GM18505 (cell line): ENCODE measurements at regions not wholly inside any gene's neighbourhood (a gene's known extent, or its start where the extent isn't known, plus 50 kb on each side); places are given as distances from the start of the nearest gene placed in this dataset.
"Not testable (repeated sequence)": the region's sequence is repeated elsewhere in the genome, so short reads cannot be mapped to it uniquely, and the experiment has no call there.

ENCODE experiments used
- ATAC-seq: cut with Tn5 transposase; IDR thresholded peaks from one replicate; pipeline ENCODE4 v1.9.1; 2021; ENCODE audit not compliant: unreplicated experiment
- POLR2A ChIP-seq: IDR thresholded peaks from 4 replicates; pipeline ENCODE4 v1.6.1; 2011; ENCODE audit warnings: borderline replicate concordance; ENCODE audit not compliant: insufficient read depth, insufficient read length; ENCODE audit errors: extremely low read depth

GRCh38 chr5:104612005-104612404 is 1049.4 kb upstream of the NUDT12 start:
- TF ChIP-seq POLR2A = no peak
- ATAC-seq = no peak

GRCh38 chr5:104611135-104611767 is 1048.7 kb upstream of the NUDT12 start:
- ATAC-seq = no peak
- no peak for TF ChIP-seq POLR2A

- no peak for TF ChIP-seq POLR2A
- no peak for ATAC-seq
Measured at GRCh38 chr5:104606258-104606829, 1043.8 kb upstream of the NUDT12 start.

DNA sequence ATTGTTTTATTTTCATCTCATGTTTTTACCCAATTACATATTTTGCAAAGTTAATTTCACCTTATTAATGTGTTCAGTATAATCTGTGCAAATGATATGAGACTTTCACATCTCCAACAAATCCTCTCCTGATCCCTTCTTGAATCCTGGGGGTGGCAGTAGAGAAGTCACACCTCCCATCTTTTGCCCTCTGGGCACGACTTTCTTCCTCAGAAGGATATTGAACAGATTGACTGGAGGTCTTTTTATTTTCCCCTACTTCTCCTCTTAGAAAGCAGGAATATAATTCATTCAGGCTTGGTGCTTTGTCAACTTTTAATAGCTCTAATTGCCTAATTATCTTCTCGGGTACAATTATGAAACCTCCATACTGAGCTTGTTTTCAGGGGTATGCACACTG is 1037.1 kb upstream of the NUDT12 start:
- no peak for ATAC-seq
- no peak for TF ChIP-seq POLR2A

- ATAC-seq = no peak
- TF ChIP-seq POLR2A = no peak
Measured at GRCh38 chr5:104598285-104598684, 1035.7 kb upstream of the NUDT12 start.

DNA sequence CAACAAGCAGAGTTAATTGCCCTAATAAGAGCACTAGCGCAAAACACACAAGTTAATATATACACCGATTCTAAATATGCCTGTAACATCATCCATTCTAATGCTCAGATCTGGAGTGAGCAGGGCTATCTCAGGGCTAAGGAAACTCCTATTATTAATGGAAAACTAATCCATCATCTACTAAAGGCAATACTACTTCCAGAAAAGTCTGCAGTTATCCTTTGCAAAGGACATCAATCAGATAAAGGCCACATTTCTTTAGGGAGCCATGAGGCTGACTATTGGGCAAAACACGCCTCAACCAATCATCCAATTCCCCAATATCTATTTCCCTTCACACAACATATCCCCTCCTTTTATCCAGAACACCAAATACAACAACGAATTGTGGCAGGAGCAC is 1032.3 kb upstream of the NUDT12 start:
- ATAC-seq = no peak
- TF ChIP-seq POLR2A = no peak

DNA sequence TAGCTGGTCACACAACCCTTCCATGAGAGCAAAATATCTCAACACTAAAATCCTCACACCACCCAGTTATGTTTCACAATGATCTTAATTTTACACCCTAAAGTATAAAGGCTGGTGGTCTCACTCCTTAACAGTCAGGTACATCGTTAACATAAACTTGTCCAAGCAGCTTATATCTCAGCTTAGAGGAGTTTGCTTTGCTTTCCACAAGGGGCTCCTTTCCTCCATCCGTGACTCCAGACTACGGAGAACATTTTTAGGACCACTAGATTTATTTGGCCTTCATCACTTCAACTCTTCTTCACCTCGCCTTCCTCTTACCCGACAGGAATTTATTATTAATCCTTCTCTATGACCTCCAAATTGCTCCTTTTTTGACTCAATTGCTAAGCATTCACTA is 1014.1 kb upstream of the NUDT12 start:
- no peak for ATAC-seq
- no peak for TF ChIP-seq POLR2A

- ATAC-seq = no peak
- no peak for TF ChIP-seq POLR2A
Measured at GRCh38 chr5:104573949-104574709, 1011.5 kb upstream of the NUDT12 start.

- no peak for TF ChIP-seq POLR2A
- no peak for ATAC-seq
Measured at GRCh38 chr5:104569621-104570020, 1007.0 kb upstream of the NUDT12 start.

- ATAC-seq = no peak
- no peak for TF ChIP-seq POLR2A
Measured at GRCh38 chr5:104564530-104564929, 1001.9 kb upstream of the NUDT12 start.

- no peak for TF ChIP-seq POLR2A
- ATAC-seq = no peak
Measured at GRCh38 chr5:104556957-104557356, 994.4 kb upstream of the NUDT12 start.

DNA sequence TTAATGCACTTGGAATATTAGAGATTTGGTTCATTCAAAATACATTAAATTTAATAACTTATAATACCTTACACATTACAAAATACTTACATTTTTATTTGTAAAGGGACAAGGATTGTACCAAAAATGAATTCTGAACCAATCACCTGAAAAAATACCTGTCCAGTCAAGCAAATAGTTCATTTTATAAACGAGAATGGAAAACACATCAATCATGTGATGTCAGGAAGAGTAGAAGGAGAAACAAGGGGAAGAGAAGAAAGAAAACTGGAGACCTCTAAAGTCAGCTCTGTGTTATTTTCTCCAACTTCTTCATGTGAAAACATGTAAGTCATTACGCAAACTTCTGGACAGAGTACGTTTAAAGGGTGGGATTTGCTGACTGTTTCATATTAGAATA is 989.0 kb upstream of the NUDT12 start:
- TF ChIP-seq POLR2A = no peak
- no peak for ATAC-seq

DNA sequence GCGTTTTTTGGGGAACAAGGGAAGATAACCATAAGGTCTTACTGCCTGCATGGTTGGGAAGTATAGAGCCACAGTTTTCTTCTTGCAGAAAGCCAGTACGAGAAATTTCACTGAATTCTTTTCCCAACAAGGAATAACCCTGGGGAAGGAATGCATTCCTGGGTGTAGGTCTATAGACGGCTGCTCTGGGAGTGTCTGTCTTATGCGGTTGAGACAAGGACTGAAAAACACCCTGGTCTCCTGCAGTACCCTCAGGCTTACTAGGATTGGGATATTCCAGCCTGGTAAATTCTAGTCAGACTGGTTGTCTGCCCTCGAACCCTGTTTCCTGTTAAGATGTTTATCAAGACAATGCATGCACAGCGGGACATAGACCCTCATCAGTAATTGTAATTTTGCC is 984.3 kb upstream of the NUDT12 start:
- ATAC-seq = not testable (repeated sequence)

- no peak for TF ChIP-seq POLR2A
- no peak for ATAC-seq
Measured at GRCh38 chr5:104541141-104541785, 978.7 kb upstream of the NUDT12 start.
